Uterus (tissue), 3 donors: ENCODE measurements at regions not wholly inside any gene's neighbourhood (a gene's known extent, or its start where the extent isn't known, plus 50 kb on each side); places are given as distances from the start of the nearest gene placed in this dataset.

Experiments used
- DNase-seq, 2 donors: peaks; one replicate each; pipeline ENCODE4 v3.0.0-alpha.2; 2019 to 2020
- H3K27ac ChIP-seq, 2 donors: fragments of 200-600 bp; sonication (generic); 1 replicate in 1 of 2; 2 replicates in 1 of 2; pipeline ENCODE4 v1.5.1; 2016 to 2018
- H3K27me3 ChIP-seq, 2 donors: fragments of 200-600 bp; sonication (generic); one replicate each; pipeline ENCODE4 v1.5.1; 2018 to 2019; ENCODE audit warnings: control low read depth in 1 of 2
- H3K36me3 ChIP-seq, 2 donors: fragments of 200-600 bp; sonication (generic); one replicate each; pipeline ENCODE4 v1.5.1; 2019; ENCODE audit warnings: control low read depth in 1 of 2
- H3K4me1 ChIP-seq, 2 donors: fragments of 200-600 bp; sonication (generic); one replicate each; pipeline ENCODE4 v1.5.1; 2018 to 2019; ENCODE audit warnings: control low read depth in 1 of 2
- H3K4me3 ChIP-seq, 2 donors: fragments of 200-600 bp; sonication (generic); 1 replicate in 1 of 2; 2 replicates in 1 of 2; pipeline ENCODE4 v1.5.1; 2018 to 2019; ENCODE audit warnings: mild to moderate bottlenecking in 1 of 2
- H3K9me3 ChIP-seq, 2 donors: fragments of 200-600 bp; sonication (generic); one replicate each; pipeline ENCODE4 v1.5.1; 2019; ENCODE audit warnings: control low read depth in 1 of 2
- CTCF ChIP-seq, 4 experiments: fragments of 200-600 bp in 2 of 4; fragments of 450-650 bp in 2 of 4; sonication (generic) in 2 of 4; IDR thresholded peaks; one replicate each; pipeline ENCODE4 v1.5.1; 2016 to 2019; ENCODE audit warnings: antibody characterized with exemption in 4 of 4, mild to moderate bottlenecking in 2 of 4, moderate library complexity in 1 of 4
- POLR2A ChIP-seq, 2 donors: fragments of 450-650 bp; IDR thresholded peaks; one replicate each; pipeline ENCODE4 v1.6.1; 2016; ENCODE audit warnings: antibody characterized with exemption in 2 of 2, mild to moderate bottlenecking in 1 of 2, moderate library complexity in 1 of 2
- intact Hi-C: fragments of 100-400 bp; cut with DNase I; formaldehyde crosslinking; loops from one replicate; pipeline ENCODE4 v1.15.1; 2023; ENCODE audit warnings: low total_unique reads
- donor health status: DM: yes; HTN: yes; CAD: no.

GRCh38 chr4:19178835-19179234 lies 1072.9 kb upstream of the SLIT2 start:
- Histone ChIP-seq H3K4me1 (no peaks in the 10 kb centered on the region), H3K27me3 (no peaks in the 10 kb centered on the region)

DNA sequence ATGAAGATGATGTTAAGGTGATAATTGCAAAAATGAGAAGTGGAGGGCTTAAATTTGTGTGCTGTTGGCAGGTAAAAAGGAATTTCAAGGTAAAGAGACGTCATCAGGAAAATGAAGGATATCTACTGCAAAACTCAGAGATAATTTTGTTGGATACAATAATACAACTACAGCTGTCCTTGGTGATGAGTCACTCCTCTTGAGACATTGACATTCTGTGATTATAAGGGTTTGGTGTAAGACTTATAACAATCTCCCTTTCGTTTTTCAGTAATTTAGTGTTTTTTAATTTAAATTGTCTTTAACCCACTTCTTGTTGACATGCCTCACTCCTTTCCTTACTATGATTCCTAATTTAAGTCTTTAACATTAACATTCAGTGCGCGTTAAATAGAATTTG lies 1074.1 kb upstream of the SLIT2 start:
- intact Hi-C loops, result no loop called here
- TF ChIP-seq CTCF (IDR thresholded peaks at IDR 0.05), result no peak
- no peak for TF ChIP-seq POLR2A (IDR thresholded peaks at IDR 0.05)
- H3K36me3 ChIP-seq, result no peaks in the 10 kb centered on the region

More at GRCh38 chr4:19178835-19179234, 1072.9 kb upstream of the SLIT2 start:
- Histone ChIP-seq H3K4me3 (no peak overlapping the region), H3K36me3 (no peaks in the 10 kb centered on the region), H3K9me3 (no peaks in the 10 kb centered on the region), H3K27ac (no peak overlapping the region)
- DNase-seq, result no peak
- no peak for TF ChIP-seq POLR2A (IDR thresholded peaks at IDR 0.05)
- TF ChIP-seq CTCF (IDR thresholded peaks at IDR 0.05), result no peak
- intact Hi-C loops, result no loop called here

DNA sequence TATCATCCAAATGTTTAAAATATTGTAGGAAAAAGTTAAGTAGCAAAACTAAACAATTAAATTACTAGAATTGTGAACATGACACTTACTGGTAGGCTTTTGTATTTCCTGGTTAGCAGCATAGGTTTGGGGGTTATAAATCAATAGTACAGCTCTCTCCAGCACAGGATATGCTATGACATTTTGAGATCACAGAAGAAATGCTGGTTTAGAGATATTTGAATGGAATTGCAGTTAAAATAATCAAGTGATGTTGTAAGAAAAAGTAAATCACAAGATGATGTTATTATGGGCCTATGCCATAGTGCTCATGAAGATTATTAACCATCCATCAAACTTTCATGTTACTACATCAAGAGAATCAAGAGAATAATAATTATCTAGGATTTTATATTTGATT lies 1079.9 kb upstream of the SLIT2 start:
- Histone ChIP-seq H3K4me1 (no peaks in the 10 kb centered on the region), H3K27me3 (no peaks in the 10 kb centered on the region), H3K4me3 (no peak overlapping the region), H3K27ac (no peak overlapping the region), H3K9me3 (no peaks in the 10 kb centered on the region), H3K36me3 (no peaks in the 10 kb centered on the region)
- TF ChIP-seq CTCF (IDR thresholded peaks at IDR 0.05), result no peak
- no peak for TF ChIP-seq POLR2A (IDR thresholded peaks at IDR 0.05)
- intact Hi-C loops, result no loop called here
- no peak for DNase-seq

More for the DNA sequence above, 1074.1 kb upstream of the SLIT2 start:
- H3K9me3 ChIP-seq, result no peaks in the 10 kb centered on the region
- H3K27ac ChIP-seq, result no peak overlapping the region
- no peak overlapping the region for H3K4me3 ChIP-seq
- H3K4me1 ChIP-seq, result no peaks in the 10 kb centered on the region
- no peak for DNase-seq
- H3K27me3 ChIP-seq, result no peaks in the 10 kb centered on the region

DNA sequence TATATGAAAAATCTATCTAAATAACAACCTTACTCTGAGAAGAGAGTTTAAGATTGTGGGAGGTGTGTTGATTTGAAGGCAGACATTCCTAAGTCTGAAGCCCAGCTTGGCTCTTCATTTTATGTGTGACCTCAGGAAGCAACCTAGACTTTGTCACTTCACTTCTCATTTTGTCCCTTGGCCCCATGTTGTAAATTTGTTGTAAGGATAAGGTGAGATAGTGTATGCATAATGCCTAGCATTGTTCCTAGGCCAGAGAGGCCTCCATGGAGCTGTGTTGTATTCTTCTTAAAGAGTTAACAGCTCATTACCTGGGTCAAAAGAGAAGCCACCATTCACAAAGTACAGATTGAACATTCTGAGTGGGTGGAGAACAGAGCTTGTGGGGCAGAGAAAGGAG lies 1084.4 kb upstream of the SLIT2 start:
- no peaks in the 10 kb centered on the region for H3K4me1 ChIP-seq
- intact Hi-C loops, result no loop called here
- no peaks in the 10 kb centered on the region for H3K9me3 ChIP-seq
- no peaks in the 10 kb centered on the region for H3K27me3 ChIP-seq
- DNase-seq, result no peak
- H3K4me3 ChIP-seq, result no peak overlapping the region
- no peak overlapping the region for H3K27ac ChIP-seq
- TF ChIP-seq CTCF (IDR thresholded peaks at IDR 0.05) (no peak), POLR2A (IDR thresholded peaks at IDR 0.05) (no peak)
- H3K36me3 ChIP-seq, result no peaks in the 10 kb centered on the region

DNA sequence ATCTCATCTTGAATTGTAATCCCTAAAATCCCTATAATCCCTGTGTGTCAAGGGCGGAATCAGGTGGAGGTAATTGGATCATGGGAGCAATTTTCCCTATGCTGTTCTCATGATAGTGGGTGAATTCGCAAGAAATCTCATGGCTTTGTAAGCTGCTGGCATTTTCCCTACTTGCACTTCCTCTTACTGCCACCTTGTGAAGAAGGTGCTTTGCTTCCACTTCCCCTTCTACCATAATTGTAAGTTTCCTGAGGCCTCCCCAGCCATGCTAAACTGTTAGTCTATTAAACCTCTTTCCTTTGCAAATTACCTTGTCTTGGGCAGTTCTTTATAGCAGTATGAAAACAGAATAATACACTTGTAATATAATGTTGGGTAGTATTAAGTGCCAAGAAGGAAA lies 1087.4 kb upstream of the SLIT2 start:
- no peak overlapping the region for H3K27ac ChIP-seq
- H3K4me3 ChIP-seq, result no peak overlapping the region
- DNase-seq, result no peak
- TF ChIP-seq POLR2A (IDR thresholded peaks at IDR 0.05), result no peak
- no peak for TF ChIP-seq CTCF (IDR thresholded peaks at IDR 0.05)
- H3K9me3 ChIP-seq, result no peaks in the 10 kb centered on the region
- intact Hi-C loops, result no loop called here
- H3K36me3 ChIP-seq, result no peaks in the 10 kb centered on the region
- H3K27me3 ChIP-seq, result no peaks in the 10 kb centered on the region
- H3K4me1 ChIP-seq, result no peaks in the 10 kb centered on the region
